NCI-H524 (cell line): ENCODE measurements at regions not wholly inside any gene's neighbourhood (a gene's known extent, or its start where the extent isn't known, plus 50 kb on each side); places are given as distances from the start of the nearest gene placed in this dataset.

Experiments
- DNase-seq, 2 experiments: peaks; one replicate each; lab custom pipeline; 2025; lab: John Stamatoyannopoulos, UW

GRCh38 chr19:13606156-13606555 is 99.9 kb upstream of the CACNA1A start:
- DNase-seq, result no peak

GRCh38 chr19:13604902-13605586 is 98.8 kb upstream of the CACNA1A start:
- DNase-seq, result no peak

GRCh38 chr19:13600802-13601201 is 94.5 kb upstream of the CACNA1A start:
- DNase-seq, result no peak

GRCh38 chr19:13600091-13600490 is 93.8 kb upstream of the CACNA1A start:
- no peak for DNase-seq

- no peak for DNase-seq
Measured at GRCh38 chr19:13599681-13600080, 93.4 kb upstream of the CACNA1A start.

- DNase-seq, result no peak
Measured at GRCh38 chr19:13598098-13598497, 91.8 kb upstream of the CACNA1A start.

- DNase-seq, result peak; percentile 36 to 79
Measured at GRCh38 chr19:13597640-13598039, 91.4 kb upstream of the CACNA1A start.

- DNase-seq, result peak; percentile 15 to 72
Measured at GRCh38 chr19:13588957-13589833, 82.9 kb upstream of the CACNA1A start.

- DNase-seq, result no peak
Measured at GRCh38 chr19:13585512-13585911, 79.2 kb upstream of the CACNA1A start.

- no peak for DNase-seq
Measured at GRCh38 chr19:13583753-13584152, 77.5 kb upstream of the CACNA1A start.

GRCh38 chr19:13583114-13583513 is 76.8 kb upstream of the CACNA1A start:
- no peak for DNase-seq

- no peak for DNase-seq
Measured at GRCh38 chr19:13581576-13581975, 75.3 kb upstream of the CACNA1A start.

GRCh38 chr19:13579388-13580060 is 73.2 kb upstream of the CACNA1A start:
- DNase-seq, result no peak

GRCh38 chr19:13576726-13577125 is 70.4 kb upstream of the CACNA1A start:
- DNase-seq, result no peak

- no peak for DNase-seq
Measured at GRCh38 chr19:13574933-13575332, 68.7 kb upstream of the CACNA1A start.

GRCh38 chr19:13573056-13573667 is 66.9 kb upstream of the CACNA1A start:
- DNase-seq, result no peak

- peak in 1 of 2 experiments; percentile 11 for DNase-seq
Measured at GRCh38 chr19:13561461-13561860, 55.2 kb upstream of the CACNA1A start.

GRCh38 chr19:13557756-13558398 is 51.6 kb upstream of the CACNA1A start:
- DNase-seq, result peak in 1 of 2 experiments; percentile 23

- DNase-seq, result no peak
Measured at GRCh38 chr19:13556552-13556951, 50.3 kb upstream of the CACNA1A start.
